ENCODE measurements at regions not wholly inside any gene's neighbourhood (a gene's known extent, or its start where the extent isn't known, plus 50 kb on each side); places are given as distances from the start of the nearest gene placed in this dataset.

DNA sequence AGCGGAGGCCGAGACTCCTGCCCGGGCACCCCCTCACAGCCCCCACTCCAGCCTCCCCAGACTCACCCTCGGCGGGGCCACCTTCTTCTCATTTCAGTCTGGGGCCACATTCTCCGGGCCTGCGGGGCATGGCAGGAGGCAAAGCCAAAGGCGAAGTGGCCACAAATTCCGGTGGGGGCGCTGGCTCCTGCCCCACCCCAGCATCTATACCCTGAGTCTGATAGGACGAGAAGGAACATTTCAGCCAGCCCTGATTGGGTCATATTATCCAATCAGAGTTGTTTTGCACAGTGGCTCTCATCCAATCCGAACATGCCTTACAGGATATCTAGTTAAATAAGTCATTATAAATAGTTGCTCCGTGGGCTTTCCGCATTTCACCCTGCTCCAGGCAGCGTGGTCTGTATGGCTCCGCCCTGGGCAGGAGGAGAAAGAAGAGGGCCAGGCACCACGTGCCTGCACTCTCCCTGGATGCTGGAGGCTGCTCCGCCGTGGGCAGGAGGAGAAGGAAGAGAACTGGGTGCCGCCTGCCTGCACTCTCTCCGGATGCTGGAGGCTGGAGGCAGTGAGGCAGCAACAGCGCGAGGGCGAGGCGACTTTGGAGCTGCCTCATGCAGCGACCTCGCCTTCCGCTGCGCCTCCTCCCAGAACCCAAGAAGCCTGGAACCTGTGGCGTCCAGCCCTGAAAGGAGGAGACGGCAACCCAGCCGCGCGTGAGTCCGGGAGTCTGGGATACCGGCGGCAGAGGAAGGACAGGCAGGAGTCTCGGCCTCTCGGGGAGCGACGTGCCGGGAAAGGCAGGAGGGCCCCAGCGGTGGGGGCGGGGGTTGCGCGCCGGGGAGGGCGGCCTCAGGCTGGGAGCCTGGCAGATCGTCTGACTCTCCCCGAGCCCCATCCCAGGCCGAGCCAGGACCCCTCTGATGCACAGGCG is 162.9 kb downstream of the ZNF33B start:
- 9% methylated on average over 39 of the region's 52 CpGs for WGBS (ENCODE audit: insufficient coverage, low coverage, missing lambda C conversion rate)
- CTCF ChIA-PET (ENCODE audit: low intra/inter-chr PET ratio) = no interaction called here
- peak overlapping the region in 1 of 2 experiments; percentile 71; a peak in 3 of 4 replicates for H3K9ac ChIP-seq (ENCODE audit: insufficient read depth in 1 of 2, low read depth in 2 of 2, low read length in 2 of 2)
- TF ChIP-seq NFYB (IDR thresholded peaks at IDR 0.05; ENCODE audit: extremely low read depth, insufficient read length) (peak; percentile 56), SIN3B (IDR thresholded peaks at IDR 0.05; ENCODE audit: low read depth) (no peak), RBM15 (IDR thresholded peaks at IDR 0.05; ENCODE audit: insufficient read depth, low read length) (no peak), SAFB2 (IDR thresholded peaks at IDR 0.05; ENCODE audit: borderline replicate concordance, low read depth, low read length, severe bottlenecking) (no peak), STAG1 (CRISPR knock-in tag; IDR thresholded peaks at IDR 0.05; ENCODE audit: borderline replicate concordance) (0 out of 2 replicates have a peak, but pooled peaks have one; percentile 15), ARHGAP35 (IDR thresholded peaks at IDR 0.05; ENCODE audit: partially characterized antibody) (no peak), PTRF (tag; IDR thresholded peaks at IDR 0.05) (no peak)
- TF ChIP-seq, protein P1, sequence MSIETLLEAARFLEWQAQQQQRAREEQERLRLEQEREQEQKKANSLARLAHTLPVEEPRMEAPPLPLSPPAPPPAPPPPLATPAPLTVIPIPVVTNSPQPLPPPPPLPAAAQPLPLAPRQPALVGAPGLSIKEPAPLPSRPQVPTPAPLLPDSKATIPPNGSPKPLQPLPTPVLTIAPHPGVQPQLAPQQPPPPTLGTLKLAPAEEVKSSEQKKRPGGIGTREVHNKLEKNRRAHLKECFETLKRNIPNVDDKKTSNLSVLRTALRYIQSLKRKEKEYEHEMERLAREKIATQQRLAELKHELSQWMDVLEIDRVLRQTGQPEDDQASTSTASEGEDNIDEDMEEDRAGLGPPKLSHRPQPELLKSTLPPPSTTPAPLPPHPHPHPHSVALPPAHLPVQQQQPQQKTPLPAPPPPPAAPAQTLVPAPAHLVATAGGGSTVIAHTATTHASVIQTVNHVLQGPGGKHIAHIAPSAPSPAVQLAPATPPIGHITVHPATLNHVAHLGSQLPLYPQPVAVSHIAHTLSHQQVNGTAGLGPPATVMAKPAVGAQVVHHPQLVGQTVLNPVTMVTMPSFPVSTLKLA (conservative IDR thresholded peaks at IDR 0.05) = 0 out of 4 replicates have a peak, but pooled peaks of 1 of the 2 experiments have one; percentile 37
- TF ChIP-seq, protein P2, sequence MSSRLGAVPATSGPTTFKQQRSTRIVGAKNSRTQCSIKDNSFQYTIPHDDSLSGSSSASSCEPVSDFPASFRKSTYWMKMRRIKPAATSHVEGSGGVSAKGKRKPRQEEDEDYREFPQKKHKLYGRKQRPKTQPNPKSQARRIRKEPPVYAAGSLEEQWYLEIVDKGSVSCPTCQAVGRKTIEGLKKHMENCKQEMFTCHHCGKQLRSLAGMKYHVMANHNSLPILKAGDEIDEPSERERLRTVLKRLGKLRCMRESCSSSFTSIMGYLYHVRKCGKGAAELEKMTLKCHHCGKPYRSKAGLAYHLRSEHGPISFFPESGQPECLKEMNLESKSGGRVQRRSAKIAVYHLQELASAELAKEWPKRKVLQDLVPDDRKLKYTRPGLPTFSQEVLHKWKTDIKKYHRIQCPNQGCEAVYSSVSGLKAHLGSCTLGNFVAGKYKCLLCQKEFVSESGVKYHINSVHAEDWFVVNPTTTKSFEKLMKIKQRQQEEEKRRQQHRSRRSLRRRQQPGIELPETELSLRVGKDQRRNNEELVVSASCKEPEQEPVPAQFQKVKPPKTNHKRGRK (tag; IDR thresholded peaks at IDR 0.05) = no peak
- TF ChIP-seq, protein P3, sequence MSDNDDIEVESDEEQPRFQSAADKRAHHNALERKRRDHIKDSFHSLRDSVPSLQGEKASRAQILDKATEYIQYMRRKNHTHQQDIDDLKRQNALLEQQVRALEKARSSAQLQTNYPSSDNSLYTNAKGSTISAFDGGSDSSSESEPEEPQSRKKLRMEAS (CRISPR knock-in tag; IDR thresholded peaks at IDR 0.05) = peak; percentile 70
- TF ChIP-seq, protein P4, sequence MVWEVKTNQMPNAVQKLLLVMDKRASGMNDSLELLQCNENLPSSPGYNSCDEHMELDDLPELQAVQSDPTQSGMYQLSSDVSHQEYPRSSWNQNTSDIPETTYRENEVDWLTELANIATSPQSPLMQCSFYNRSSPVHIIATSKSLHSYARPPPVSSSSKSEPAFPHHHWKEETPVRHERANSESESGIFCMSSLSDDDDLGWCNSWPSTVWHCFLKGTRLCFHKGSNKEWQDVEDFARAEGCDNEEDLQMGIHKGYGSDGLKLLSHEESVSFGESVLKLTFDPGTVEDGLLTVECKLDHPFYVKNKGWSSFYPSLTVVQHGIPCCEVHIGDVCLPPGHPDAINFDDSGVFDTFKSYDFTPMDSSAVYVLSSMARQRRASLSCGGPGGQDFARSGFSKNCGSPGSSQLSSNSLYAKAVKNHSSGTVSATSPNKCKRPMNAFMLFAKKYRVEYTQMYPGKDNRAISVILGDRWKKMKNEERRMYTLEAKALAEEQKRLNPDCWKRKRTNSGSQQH (CRISPR knock-in tag; IDR thresholded peaks at IDR 0.05) = no peak
- TF ChIP-seq, protein P5, sequence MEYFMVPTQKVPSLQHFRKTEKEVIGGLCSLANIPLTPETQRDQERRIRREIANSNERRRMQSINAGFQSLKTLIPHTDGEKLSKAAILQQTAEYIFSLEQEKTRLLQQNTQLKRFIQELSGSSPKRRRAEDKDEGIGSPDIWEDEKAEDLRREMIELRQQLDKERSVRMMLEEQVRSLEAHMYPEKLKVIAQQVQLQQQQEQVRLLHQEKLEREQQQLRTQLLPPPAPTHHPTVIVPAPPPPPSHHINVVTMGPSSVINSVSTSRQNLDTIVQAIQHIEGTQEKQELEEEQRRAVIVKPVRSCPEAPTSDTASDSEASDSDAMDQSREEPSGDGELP (CRISPR knock-in tag; IDR thresholded peaks at IDR 0.05; ENCODE audit: borderline replicate concordance) = 0 out of 2 replicates have a peak, but pooled peaks have one; percentile 24
- TF ChIP-seq, protein P6, sequence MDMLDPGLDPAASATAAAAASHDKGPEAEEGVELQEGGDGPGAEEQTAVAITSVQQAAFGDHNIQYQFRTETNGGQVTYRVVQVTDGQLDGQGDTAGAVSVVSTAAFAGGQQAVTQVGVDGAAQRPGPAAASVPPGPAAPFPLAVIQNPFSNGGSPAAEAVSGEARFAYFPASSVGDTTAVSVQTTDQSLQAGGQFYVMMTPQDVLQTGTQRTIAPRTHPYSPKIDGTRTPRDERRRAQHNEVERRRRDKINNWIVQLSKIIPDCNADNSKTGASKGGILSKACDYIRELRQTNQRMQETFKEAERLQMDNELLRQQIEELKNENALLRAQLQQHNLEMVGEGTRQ (CRISPR knock-in tag; IDR thresholded peaks at IDR 0.05) = no peak

More for the DNA sequence above, 162.9 kb downstream of the ZNF33B start:
- ATAC-seq = peak; percentile 87
- POLR2A ChIA-PET = no interaction called here
- no peaks in the 10 kb centered on the region for H3K9me3 ChIP-seq (replicated peaks; ENCODE audit: control insufficient read depth, insufficient read depth, low read depth, low read length)
- peak overlapping the region; percentile 37 for H3K4me3 ChIP-seq
- H3K9me1 ChIP-seq (ENCODE audit: control insufficient read depth, insufficient read depth, low read length) = no peaks in the 10 kb centered on the region
- H3K27me3 ChIP-seq (ENCODE audit: control insufficient read depth in 2 of 2, insufficient read depth in 2 of 2, low read length in 2 of 2) = peaks cover 3 to 16% of the 10 kb centered on the region in 2 experiments; a peak in 3 of 5 replicates
- FAIRE-seq = no peak
- H3K36me3 ChIP-seq (ENCODE audit: control insufficient read depth, insufficient read depth, low read length) = no peaks in the 10 kb centered on the region
- H3K27ac ChIP-seq (ENCODE audit: extremely low read depth, low read depth, low read length) = no peak overlapping the region; the same call in 2 of the 3 replicates
- in situ Hi-C loops (cut with MboI) = no loop called here
- intact Hi-C loops (cut with micrococcal nuclease) = loop anchor here (10.0 kb wide), 1 partner anchor 169 kb away; no protein-coding TSS in a partner anchor
- H2AFZ ChIP-seq (ENCODE audit: low read depth, low read length) = peak overlapping the region; percentile 80
- H4K20me1 ChIP-seq (replicated peaks; ENCODE audit: control insufficient read depth, insufficient read depth, low read length) = no peaks in the 10 kb centered on the region
- no peaks in the 10 kb centered on the region for H3K79me2 ChIP-seq (ENCODE audit: control insufficient read depth, insufficient read depth, low read length)
- peak overlapping the region; percentile 59 for H3K4me2 ChIP-seq (ENCODE audit: insufficient read depth, low read length)
- no TSS peak for BruUV-seq (replicated peaks)
- peak; percentile 36 to 58 (median 51) for DNase-seq (ENCODE audit: extremely low read depth in 1 of 4, low spot score in 3 of 4)
- peaks cover 0 to 17% of the 10 kb centered on the region in 2 experiments; a peak in 2 of 5 replicates for H3K4me1 ChIP-seq (replicated peaks in 1 of 2; ENCODE audit: control insufficient read depth in 2 of 2, insufficient read depth in 2 of 2, low read length in 2 of 2)

All from K562 (cell line).